IMR-90 (cell line): ENCODE measurements at regions not wholly inside any gene's neighbourhood (a gene's known extent, or its start where the extent isn't known, plus 50 kb on each side); places are given as distances from the start of the nearest gene placed in this dataset.

Experiments
- ATAC-seq: fragments of 200-7000 bp; cut with Tn5 transposase; 2 replicates; pipeline ENCODE4 v1.9.1; 2020; ENCODE audit warnings: low read depth, mild to moderate bottlenecking, moderate library complexity
- BruUV-seq: library from RNA; stranded (reverse); fragments of 400-500 nt; replicated peaks from 2 replicates; lab custom pipeline; 2021; lab: Mats Ljungman, UMichigan
- CTCF ChIA-PET: fragments of 300-600 bp; formaldehyde crosslinking; extraction: SDS; loops from one replicate; lab custom pipeline; 2021; ENCODE audit warnings: antibody characterized with exemption; lab: Yijun Ruan, JAX
- POLR2A ChIA-PET: fragments of 300-600 bp; sonication (Branson Sonifier 250); formaldehyde crosslinking; loops from one replicate; lab custom pipeline; 2022; ENCODE audit warnings: antibody characterized with exemption; ENCODE audit not compliant: unreplicated experiment; lab: Charles Lee
- DNase-seq: peaks from one replicate; pipeline ENCODE4 v3.0.0; 2013
- H2AFZ ChIP-seq: replicated peaks from 2 replicates; pipeline ENCODE3; 2013; ENCODE audit warnings: low read length, mild to moderate bottlenecking; ENCODE audit not compliant: poor library complexity
- H2AK5ac ChIP-seq: 2 replicates; pipeline ENCODE4 v1.6.1; 2013; ENCODE audit warnings: low read depth, low read length, inconsistent platforms
- H2AK9ac ChIP-seq: replicated peaks from 2 replicates; pipeline ENCODE3; 2013; ENCODE audit warnings: mild to moderate bottlenecking, low read depth, low read length, moderate library complexity; ENCODE audit not compliant: poor library complexity
- H2BK120ac ChIP-seq: 2 replicates; pipeline ENCODE4 v1.6.1; 2013; ENCODE audit warnings: low read depth, low read length, inconsistent platforms
- H2BK15ac ChIP-seq: 3 replicates; pipeline ENCODE4 v1.6.1; 2013; ENCODE audit warnings: low read depth, low read length, inconsistent platforms
- H2BK20ac ChIP-seq: 2 replicates; pipeline ENCODE4 v1.6.1; 2013; ENCODE audit warnings: low read depth, mild to moderate bottlenecking, inconsistent platforms, low read length, moderate library complexity
- H2BK5ac ChIP-seq: 2 replicates; pipeline ENCODE4 v1.6.1; 2013; ENCODE audit warnings: mild to moderate bottlenecking, low read depth, low read length, inconsistent platforms; ENCODE audit not compliant: poor library complexity, severe bottlenecking
- H3K14ac ChIP-seq: replicated peaks from 2 replicates; pipeline ENCODE4 v1.6.1; 2013; ENCODE audit warnings: low read depth, low read length, inconsistent platforms
- H3K18ac ChIP-seq: 2 replicates; pipeline ENCODE4 v1.6.1; 2013; ENCODE audit warnings: low read depth, low read length, control low read depth
- H3K23ac ChIP-seq: 2 replicates; pipeline ENCODE4 v1.6.1; 2013; ENCODE audit warnings: low read depth, low read length, inconsistent platforms
- H3K27ac ChIP-seq: 2 replicates; pipeline ENCODE4 v1.5.1; 2013; ENCODE audit warnings: mild to moderate bottlenecking, control low read depth, low read length; ENCODE audit not compliant: insufficient read depth
- H3K27me3 ChIP-seq: 2 replicates; pipeline ENCODE4 v1.6.1; 2013; ENCODE audit warnings: low read length; ENCODE audit not compliant: control insufficient read depth, insufficient read depth
- H3K36me3 ChIP-seq: 2 replicates; pipeline ENCODE4 v1.6.1; 2013; ENCODE audit warnings: low read length, mixed read lengths; ENCODE audit not compliant: control insufficient read depth, insufficient read depth
- H3K4ac ChIP-seq: 2 replicates; pipeline ENCODE4 v1.6.1; 2013; ENCODE audit warnings: low read depth, low read length, inconsistent platforms
- H3K4me1 ChIP-seq: 2 replicates; pipeline ENCODE4 v1.6.1; 2013; ENCODE audit warnings: low read length, mixed read lengths; ENCODE audit not compliant: control insufficient read depth, insufficient read depth
- H3K4me2 ChIP-seq: 2 replicates; pipeline ENCODE4 v1.6.1; 2013; ENCODE audit warnings: low read depth, mild to moderate bottlenecking, control low read depth, low read length, moderate library complexity
- H3K4me3 ChIP-seq: 2 replicates; pipeline ENCODE4 v1.5.1; 2013; ENCODE audit warnings: low read depth, mild to moderate bottlenecking, control low read depth, low read length, moderate library complexity; ENCODE audit not compliant: insufficient read depth
- H3K56ac ChIP-seq: 2 replicates; pipeline ENCODE4 v1.6.1; 2013; ENCODE audit warnings: low read length, inconsistent platforms; ENCODE audit not compliant: insufficient read depth; ENCODE audit errors: extremely low read depth
- H3K79me1 ChIP-seq, 2 experiments: 2 replicates each; pipeline ENCODE4 v1.6.1; 2013; ENCODE audit warnings: low read length in 2 of 2, inconsistent platforms in 1 of 2, low read depth in 1 of 2
- H3K9ac ChIP-seq: 2 replicates; pipeline ENCODE4 v1.6.1; 2013; ENCODE audit warnings: low read depth, low read length, control low read depth
- H3K9me1 ChIP-seq: 2 replicates; pipeline ENCODE4 v1.6.1; 2013; ENCODE audit warnings: low read length, inconsistent platforms; ENCODE audit not compliant: insufficient read depth
- H3K9me3 ChIP-seq: 2 replicates; pipeline ENCODE4 v1.6.1; 2013; ENCODE audit warnings: low read length; ENCODE audit not compliant: control insufficient read depth, insufficient read depth
- H4K20me1 ChIP-seq: 2 replicates; pipeline ENCODE4 v1.6.1; 2013; ENCODE audit warnings: low read length, inconsistent platforms; ENCODE audit not compliant: insufficient read depth
- H4K5ac ChIP-seq: 2 replicates; pipeline ENCODE4 v1.6.1; 2013; ENCODE audit warnings: mild to moderate bottlenecking, low read depth, low read length, control low read depth
- H4K8ac ChIP-seq, 2 experiments: 2 replicates each; pipeline ENCODE4 v1.6.1; 2013; ENCODE audit warnings: low read depth in 2 of 2, low read length in 2 of 2, control low read depth in 1 of 2, inconsistent platforms in 1 of 2
- H4K91ac ChIP-seq: 2 replicates; pipeline ENCODE4 v1.6.1; 2013; ENCODE audit warnings: low read depth, low read length, inconsistent platforms; ENCODE audit not compliant: insufficient read depth
- BHLHE40 ChIP-seq: fragments of 150-350 bp; IDR thresholded peaks from 2 replicates; pipeline ENCODE4 v1.6.1; 2016; ENCODE audit warnings: mild to moderate bottlenecking, low read depth, low read length
- CEBPB ChIP-seq: IDR thresholded peaks from 2 replicates; pipeline ENCODE4 v1.6.1; 2012; ENCODE audit warnings: low read depth, low read length, improper control_type of control experiment
- CTCF ChIP-seq: conservative IDR thresholded peaks from 2 replicates; pipeline ENCODE4 v1.5.1; 2012; ENCODE audit warnings: mild to moderate bottlenecking, low read depth, low read length, improper control_type of control experiment
- ELK1 ChIP-seq: fragments of 150-350 bp; IDR thresholded peaks from 2 replicates; pipeline ENCODE4 v1.6.1; 2016; ENCODE audit warnings: low read depth, mild to moderate bottlenecking, low read length, moderate library complexity, borderline replicate concordance
- FOS ChIP-seq: fragments of 150-350 bp; IDR thresholded peaks from 2 replicates; pipeline ENCODE4 v1.6.1; 2016; ENCODE audit warnings: low read depth, low read length
- MAFK ChIP-seq: IDR thresholded peaks from 2 replicates; pipeline ENCODE4 v1.6.1; 2012; ENCODE audit warnings: low read depth, low read length, improper control_type of control experiment
- MAZ ChIP-seq: IDR thresholded peaks from 2 replicates; pipeline ENCODE4 v1.6.1; 2012; ENCODE audit warnings: low read depth, mild to moderate bottlenecking, low read length, improper control_type of control experiment, moderate library complexity, borderline replicate concordance
- MXI1 ChIP-seq: IDR thresholded peaks from 2 replicates; pipeline ENCODE4 v1.6.1; 2012; ENCODE audit warnings: low read depth, mild to moderate bottlenecking, low read length, moderate library complexity, borderline replicate concordance
- POLR2A ChIP-seq: IDR thresholded peaks from 2 replicates; pipeline ENCODE4 v1.6.1; 2012; ENCODE audit warnings: mild to moderate bottlenecking, low read depth, low read length
- RAD21 ChIP-seq: IDR thresholded peaks from 2 replicates; pipeline ENCODE4 v1.6.1; 2012; ENCODE audit warnings: low read length, improper control_type of control experiment
- USF2 ChIP-seq: fragments of 150-350 bp; IDR thresholded peaks from 2 replicates; pipeline ENCODE4 v1.6.1; 2017; ENCODE audit warnings: mild to moderate bottlenecking, antibody characterized with exemption, low read length, low read depth
- WGBS, 2 experiments: methylation state at CpG; one replicate each; pipeline versions ENCODE4 v1.1.5 to v1.1.7; 2013; ENCODE audit warnings: missing lambda C conversion rate in 2 of 2; ENCODE audit not compliant: insufficient read length in 1 of 2; ENCODE audit errors: extremely low coverage in 2 of 2; 5-methylcytosine and 5-hydroxymethylcytosine counted together
- dilution Hi-C: fragments of 300-500 bp; cut with HindIII; formaldehyde crosslinking; loops from one replicate; pipeline ENCODE4 v1.14.3; 2018; ENCODE audit warnings: low sequenced_read_pairs; ENCODE audit not compliant: unreplicated experiment
- in situ Hi-C: fragments of 300-500 bp; cut with MboI; formaldehyde crosslinking; loops from 3 replicates; pipeline ENCODE4 v1.14.3; 2019; ENCODE audit warnings: low sequenced_read_pairs, inconsistent platforms, mixed read lengths
- intact Hi-C: fragments of 100-400 bp; cut with micrococcal nuclease; formaldehyde crosslinking; loops from 2 replicates; pipeline ENCODE4 v1.10.0; 2022

- Histone ChIP-seq H2BK15ac (no peak overlapping the region), H3K9me3 (no peaks in the 10 kb centered on the region), H3K4ac (no peak overlapping the region), H4K8ac (no peak overlapping the region), H3K4me3 (no peak overlapping the region), H3K4me1 (no peaks in the 10 kb centered on the region), H2BK20ac (no peak overlapping the region), H2AFZ (no peak overlapping the region), H3K27ac (no peak overlapping the region), H3K79me1 (no peaks in the 10 kb centered on the region), H2BK5ac (no peak overlapping the region), H3K9ac (no peak overlapping the region), H3K36me3 (no peaks in the 10 kb centered on the region), H4K91ac (no peak overlapping the region), H3K23ac (no peak overlapping the region), H3K14ac (no peak overlapping the region), H2BK120ac (no peak overlapping the region), H4K20me1 (no peaks in the 10 kb centered on the region), H3K18ac (no peak overlapping the region), H3K56ac (no peak overlapping the region), H2AK9ac (no peak overlapping the region), H3K27me3 (no peaks in the 10 kb centered on the region), H3K4me2 (no peak overlapping the region), H4K5ac (no peak overlapping the region), H3K9me1 (no peaks in the 10 kb centered on the region), H2AK5ac (no peak overlapping the region)
- WGBS, 2 experiments = no CpG with 5 or more reads among the region's 1 CpG
- TF ChIP-seq POLR2A (no peak), FOS (no peak), MXI1 (no peak), MAFK (no peak), CTCF (no peak), ELK1 (no peak), MAZ (no peak), CEBPB (no peak), RAD21 (no peak), BHLHE40 (no peak), USF2 (no peak)
- DNase-seq (no peak), ATAC-seq (no peak)
- ChIA-PET POLR2A (no interaction called here), CTCF (no interaction called here)
- no TSS peak for BruUV-seq
- in situ Hi-C loops (no loop called here), dilution Hi-C loops (no loop called here), intact Hi-C loops (no loop called here)
These were observed 1657.7 kb downstream of the KCNT2 start for GRCh38 chr1:194950584-194950983.
